ENCODE measurements at regions not wholly inside any gene's neighbourhood (a gene's known extent, or its start where the extent isn't known, plus 50 kb on each side); places are given as distances from the start of the nearest gene placed in this dataset.
"Not testable (repeated sequence)": the region's sequence is repeated elsewhere in the genome, so short reads cannot be mapped to it uniquely, and the experiment has no call there.

GRCh38 chr10:6726924-6727323, 146.8 kb upstream of the PRKCQ start:
- DNase-seq (ENCODE audit: low read depth) = no peak

GRCh38 chr10:6722616-6723004, 142.5 kb upstream of the PRKCQ start:
- DNase-seq (ENCODE audit: low read depth) = peak; percentile 6

GRCh38 chr10:6721964-6722615, 142.0 kb upstream of the PRKCQ start:
- no peak for DNase-seq (ENCODE audit: low read depth)

GRCh38 chr10:6721480-6721879, 141.4 kb upstream of the PRKCQ start:
- no peak for DNase-seq (ENCODE audit: low read depth)

- DNase-seq (ENCODE audit: low read depth) = no peak
Observed at GRCh38 chr10:6719561-6719960, 139.5 kb upstream of the PRKCQ start.

- no peak for DNase-seq (ENCODE audit: low read depth)
Observed at GRCh38 chr10:6718550-6718949, 138.5 kb upstream of the PRKCQ start.

GRCh38 chr10:6716516-6716915, 136.4 kb upstream of the PRKCQ start:
- DNase-seq (ENCODE audit: low read depth) = no peak

- DNase-seq (ENCODE audit: low read depth) = no peak
Observed at GRCh38 chr10:6713716-6714115, 133.6 kb upstream of the PRKCQ start.

- DNase-seq (ENCODE audit: low read depth) = no peak
Observed at GRCh38 chr10:6713120-6713519, 133.0 kb upstream of the PRKCQ start.

- DNase-seq (ENCODE audit: low read depth) = no peak
Observed at GRCh38 chr10:6711881-6712280, 131.8 kb upstream of the PRKCQ start.

- DNase-seq (ENCODE audit: low read depth) = no peak
Observed at GRCh38 chr10:6711408-6711841, 131.3 kb upstream of the PRKCQ start.

GRCh38 chr10:6707352-6707751, 127.3 kb upstream of the PRKCQ start:
- DNase-seq (ENCODE audit: low read depth) = no peak

- DNase-seq (ENCODE audit: low read depth) = no peak
Observed at GRCh38 chr10:6706725-6707124, 126.6 kb upstream of the PRKCQ start.

GRCh38 chr10:6704896-6705295, 124.8 kb upstream of the PRKCQ start:
- no peak for DNase-seq (ENCODE audit: low read depth)

- DNase-seq (ENCODE audit: low read depth) = not testable (repeated sequence)
Observed at GRCh38 chr10:6702833-6703232, 122.8 kb upstream of the PRKCQ start.

- DNase-seq (ENCODE audit: low read depth) = no peak
Observed at GRCh38 chr10:6702030-6702429, 122.0 kb upstream of the PRKCQ start.

GRCh38 chr10:6701289-6701688, 121.2 kb upstream of the PRKCQ start:
- no peak for DNase-seq (ENCODE audit: low read depth)

- DNase-seq (ENCODE audit: low read depth) = no peak
Observed at GRCh38 chr10:6700066-6700465, 120.0 kb upstream of the PRKCQ start.

- no peak for DNase-seq (ENCODE audit: low read depth)
Observed at GRCh38 chr10:6699336-6699735, 119.3 kb upstream of the PRKCQ start.

GRCh38 chr10:6695519-6695918, 115.4 kb upstream of the PRKCQ start:
- no peak for DNase-seq (ENCODE audit: low read depth)

- no peak for DNase-seq (ENCODE audit: low read depth)
Observed at GRCh38 chr10:6694447-6695140, 114.5 kb upstream of the PRKCQ start.

GRCh38 chr10:6692856-6693255, 112.8 kb upstream of the PRKCQ start:
- no peak for DNase-seq (ENCODE audit: low read depth)

GRCh38 chr10:6692103-6692502, 112.0 kb upstream of the PRKCQ start:
- no peak for DNase-seq (ENCODE audit: low read depth)

- DNase-seq (ENCODE audit: low read depth) = no peak
Observed at GRCh38 chr10:6689036-6689435, 109.0 kb upstream of the PRKCQ start.
